ENCODE measurements at regions not wholly inside any gene's neighbourhood (a gene's known extent, or its start where the extent isn't known, plus 50 kb on each side); places are given as distances from the start of the nearest gene placed in this dataset.

DNA sequence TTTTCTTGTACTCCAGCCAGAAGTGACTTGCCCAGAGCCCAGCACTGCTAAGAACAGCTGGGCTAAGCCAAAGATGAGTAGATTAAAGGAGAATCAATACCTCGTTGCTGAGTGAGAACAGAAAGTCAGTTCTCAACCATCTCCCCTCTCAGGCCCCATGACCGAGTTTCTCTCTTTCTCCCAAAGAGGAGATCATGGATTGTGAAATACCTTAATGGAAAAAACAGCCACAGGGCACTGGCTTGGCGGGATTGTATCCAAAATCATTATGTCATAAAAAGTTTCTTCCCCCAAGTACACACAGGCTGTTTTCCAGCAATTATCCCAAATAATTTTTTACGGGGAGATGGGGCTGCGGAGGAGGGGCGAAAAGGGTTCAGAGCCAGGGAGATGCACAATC is 111.8 kb upstream of the TMEM45B start:
- no peaks in the 10 kb centered on the region for H3K36me3 ChIP-seq
- no peak overlapping the region for H3K4me3 ChIP-seq
- no peaks in the 10 kb centered on the region for H3K4me1 ChIP-seq
- H3K27me3 ChIP-seq = peaks cover 0 to 3% of the 10 kb centered on the region in 2 donors
- no peak overlapping the region for H3K27ac ChIP-seq
- TF ChIP-seq CTCF (IDR thresholded peaks at IDR 0.05) = no peak
- intact Hi-C loops (cut with DNase I; ENCODE audit: low total_unique reads) = no loop called here
- no peaks in the 10 kb centered on the region for H3K9me3 ChIP-seq
- DNase-seq = peak in 1 of 2 donors; percentile 16

- Histone ChIP-seq H3K4me3 (no peak overlapping the region), H3K27ac (no peak overlapping the region), H3K36me3 (no peaks in the 10 kb centered on the region), H3K4me1 (no peaks in the 10 kb centered on the region), H3K9me3 (no peaks in the 10 kb centered on the region), H3K27me3 (peaks cover 0 to 3% of the 10 kb centered on the region in 2 donors)
- no peak for TF ChIP-seq CTCF (IDR thresholded peaks at IDR 0.05)
- peak in 1 of 2 donors; percentile 11 for DNase-seq
- intact Hi-C loops (cut with DNase I; ENCODE audit: low total_unique reads) = no loop called here
Measured at GRCh38 chr11:129704831-129705230, 110.8 kb upstream of the TMEM45B start.

DNA sequence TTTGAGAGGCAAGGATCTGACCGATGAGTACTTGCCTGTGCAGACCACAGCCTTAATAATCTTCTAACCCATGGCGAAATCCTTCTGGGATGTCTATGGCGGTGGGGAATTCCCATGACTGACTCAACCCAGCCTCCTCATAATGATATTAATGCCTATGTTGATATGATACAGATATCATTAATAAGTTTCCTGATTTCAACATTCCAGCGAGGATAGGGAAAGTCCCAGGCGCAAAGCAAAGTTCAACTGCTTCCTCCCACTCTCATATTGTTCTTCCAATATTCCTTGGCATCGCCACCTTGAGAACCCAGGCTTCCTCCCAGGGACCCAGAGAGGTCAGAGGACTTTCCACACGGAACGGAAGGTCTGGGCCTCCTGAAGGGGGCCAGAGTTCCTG is 110.3 kb upstream of the TMEM45B start:
- DNase-seq = no peak
- intact Hi-C loops (cut with DNase I; ENCODE audit: low total_unique reads) = no loop called here
- no peak overlapping the region for H3K4me3 ChIP-seq
- H3K4me1 ChIP-seq = no peaks in the 10 kb centered on the region
- peaks cover 0 to 4% of the 10 kb centered on the region in 2 donors for H3K27me3 ChIP-seq
- TF ChIP-seq CTCF (IDR thresholded peaks at IDR 0.05) = no peak
- H3K27ac ChIP-seq = no peak overlapping the region
- H3K36me3 ChIP-seq = no peaks in the 10 kb centered on the region
- no peaks in the 10 kb centered on the region for H3K9me3 ChIP-seq

GRCh38 chr11:129705933-129706332 is 109.7 kb upstream of the TMEM45B start:
- no peaks in the 10 kb centered on the region for H3K4me1 ChIP-seq
- H3K27ac ChIP-seq = no peak overlapping the region
- no peaks in the 10 kb centered on the region for H3K9me3 ChIP-seq
- no peaks in the 10 kb centered on the region for H3K36me3 ChIP-seq
- H3K4me3 ChIP-seq = no peak overlapping the region
- peaks cover 0 to 4% of the 10 kb centered on the region in 2 donors for H3K27me3 ChIP-seq
- intact Hi-C loops (cut with DNase I; ENCODE audit: low total_unique reads) = no loop called here
- no peak for DNase-seq
- no peak for TF ChIP-seq CTCF (IDR thresholded peaks at IDR 0.05)

DNA sequence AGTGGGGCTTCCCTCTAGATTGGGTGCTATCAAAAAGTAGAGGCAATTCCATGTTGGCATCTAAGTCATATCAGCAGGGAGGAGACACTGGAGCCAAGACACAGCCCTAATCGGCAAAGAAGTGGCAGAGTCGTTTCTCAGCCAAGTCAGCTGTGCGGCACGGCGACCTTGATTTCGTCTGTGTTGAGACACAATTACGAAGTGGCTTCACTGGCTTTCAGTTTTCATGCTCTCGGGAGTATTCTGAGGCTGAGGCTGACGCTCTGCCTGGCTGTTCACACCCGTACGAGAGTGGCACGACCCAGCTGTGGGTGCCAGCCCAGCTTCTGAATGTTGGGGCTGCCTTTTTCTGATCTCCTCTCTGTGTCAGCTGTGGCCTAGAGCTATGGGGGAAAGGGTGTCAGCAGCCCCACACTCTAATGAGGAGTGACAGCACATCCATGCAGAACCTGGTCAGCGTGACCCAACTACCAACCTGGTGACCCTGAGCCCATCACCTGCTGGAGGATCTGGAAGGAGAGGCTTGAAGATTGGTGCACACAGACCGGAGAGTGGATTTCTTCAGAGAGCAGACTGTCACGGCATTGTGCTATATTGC is 105.7 kb upstream of the TMEM45B start:
- Histone ChIP-seq H3K4me1 (no peaks in the 10 kb centered on the region), H3K27ac (no peak overlapping the region), H3K27me3 (peaks cover 0 to 4% of the 10 kb centered on the region in 2 donors), H3K9me3 (no peaks in the 10 kb centered on the region), H3K36me3 (no peaks in the 10 kb centered on the region), H3K4me3 (no peak overlapping the region)
- peak; percentile 12 to 19 for DNase-seq
- intact Hi-C loops (cut with DNase I; ENCODE audit: low total_unique reads) = no loop called here
- no peak for TF ChIP-seq CTCF (IDR thresholded peaks at IDR 0.05)

GRCh38 chr11:129710423-129710822 is 105.2 kb upstream of the TMEM45B start:
- no peak overlapping the region for H3K4me3 ChIP-seq
- no peak overlapping the region for H3K27ac ChIP-seq
- DNase-seq = peak; percentile 8 to 33
- peaks cover 0 to 4% of the 10 kb centered on the region in 2 donors for H3K27me3 ChIP-seq
- H3K36me3 ChIP-seq = no peaks in the 10 kb centered on the region
- H3K9me3 ChIP-seq = no peaks in the 10 kb centered on the region
- no peak for TF ChIP-seq CTCF (IDR thresholded peaks at IDR 0.05)
- no peaks in the 10 kb centered on the region for H3K4me1 ChIP-seq
- intact Hi-C loops (cut with DNase I; ENCODE audit: low total_unique reads) = no loop called here

Measured in tibial artery (tissue), 4 donors.